WTC11 (cell line): ENCODE measurements at regions not wholly inside any gene's neighbourhood (a gene's known extent, or its start where the extent isn't known, plus 50 kb on each side); places are given as distances from the start of the nearest gene placed in this dataset.

Source experiments
- NFYB ChIP-seq: sonication (generic); formaldehyde crosslinking; conservative IDR thresholded peaks from 2 replicates; pipeline ENCODE4 v1.8.0; 2022; ENCODE audit warnings: low read depth, missing genetic modification reagents
- TP53 ChIP-seq: sonication (generic); formaldehyde crosslinking; IDR thresholded peaks from 2 replicates; pipeline ENCODE4 v1.8.1; 2023; ENCODE audit warnings: mild to moderate bottlenecking, missing genetic modification reagents
- ZNF138 ChIP-seq: sonication (generic); formaldehyde crosslinking; conservative IDR thresholded peaks from 2 replicates; pipeline ENCODE4 v1.8.1; 2022; ENCODE audit warnings: mild to moderate bottlenecking, moderate library complexity, missing genetic modification reagents
- TF ChIP-seq, protein P1 (sequence below): fragments of 200-600 bp; IDR thresholded peaks from 2 replicates; pipeline ENCODE4 v1.8.0; 2022; ENCODE audit warnings: antibody characterized with exemption

DNA sequence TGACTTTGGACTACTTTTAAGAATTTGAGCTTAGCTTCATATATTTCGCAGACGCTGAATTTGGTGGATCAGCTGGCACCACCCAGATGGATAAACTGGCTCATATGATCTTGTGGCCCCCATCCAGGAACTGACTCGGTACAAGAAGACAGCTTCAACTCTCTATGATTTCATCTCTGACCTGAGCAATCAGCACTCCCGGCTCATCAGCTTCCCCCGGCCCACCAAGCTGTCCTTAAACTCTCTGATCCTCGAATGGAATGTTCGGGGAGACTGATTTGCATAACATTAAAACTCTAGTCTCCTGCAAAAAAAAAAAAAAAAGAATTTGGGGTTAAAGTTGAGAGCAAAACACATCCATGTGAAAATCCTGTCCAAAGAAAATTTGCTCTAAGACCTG is 71.4 kb upstream of the IRS2 start:
- TF ChIP-seq ZNF138: no peak
- TF ChIP-seq NFYB: no peak
- TF ChIP-seq, protein P1, sequence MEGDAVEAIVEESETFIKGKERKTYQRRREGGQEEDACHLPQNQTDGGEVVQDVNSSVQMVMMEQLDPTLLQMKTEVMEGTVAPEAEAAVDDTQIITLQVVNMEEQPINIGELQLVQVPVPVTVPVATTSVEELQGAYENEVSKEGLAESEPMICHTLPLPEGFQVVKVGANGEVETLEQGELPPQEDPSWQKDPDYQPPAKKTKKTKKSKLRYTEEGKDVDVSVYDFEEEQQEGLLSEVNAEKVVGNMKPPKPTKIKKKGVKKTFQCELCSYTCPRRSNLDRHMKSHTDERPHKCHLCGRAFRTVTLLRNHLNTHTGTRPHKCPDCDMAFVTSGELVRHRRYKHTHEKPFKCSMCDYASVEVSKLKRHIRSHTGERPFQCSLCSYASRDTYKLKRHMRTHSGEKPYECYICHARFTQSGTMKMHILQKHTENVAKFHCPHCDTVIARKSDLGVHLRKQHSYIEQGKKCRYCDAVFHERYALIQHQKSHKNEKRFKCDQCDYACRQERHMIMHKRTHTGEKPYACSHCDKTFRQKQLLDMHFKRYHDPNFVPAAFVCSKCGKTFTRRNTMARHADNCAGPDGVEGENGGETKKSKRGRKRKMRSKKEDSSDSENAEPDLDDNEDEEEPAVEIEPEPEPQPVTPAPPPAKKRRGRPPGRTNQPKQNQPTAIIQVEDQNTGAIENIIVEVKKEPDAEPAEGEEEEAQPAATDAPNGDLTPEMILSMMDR: no peak
- TF ChIP-seq TP53 (CRISPR knock-in tag): no peak
